Activated B cell treated with CpG ODN at 0.5 μM for 24 hours (primary cell): ENCODE measurements at regions not wholly inside any gene's neighbourhood (a gene's known extent, or its start where the extent isn't known, plus 50 kb on each side); places are given as distances from the start of the nearest gene placed in this dataset.

Experiments
- ATAC-seq: fragments of 200-7000 bp; cut with Tn5 transposase; one replicate; pipeline ENCODE4 v1.10.0; 2021; ENCODE audit warnings: low read depth, mild to moderate bottlenecking, moderate library complexity
- CTCF ChIA-PET: fragments of 350-600 bp; sonication (Branson Sonifier 250); formaldehyde crosslinking; loops from one replicate; lab custom pipeline; 2021; ENCODE audit warnings: antibody characterized with exemption; lab: Charles Lee
- POLR2A ChIA-PET: fragments of 350-600 bp; sonication (Branson Sonifier 250); formaldehyde crosslinking; loops from one replicate; lab custom pipeline; 2021; ENCODE audit warnings: antibody characterized with exemption; lab: Charles Lee
- DNase-seq: peaks from one replicate; pipeline ENCODE4 v3.0.0; 2022
- H3K27ac Mint-ChIP-seq: one replicate; pipeline ENCODE4 v1.8.0; 2020; ENCODE audit warnings: mixed read lengths
- H3K27me3 Mint-ChIP-seq: one replicate; pipeline ENCODE4 v1.8.0; 2021; ENCODE audit warnings: mixed read lengths
- H3K36me3 Mint-ChIP-seq: one replicate; pipeline ENCODE4 v1.8.0; 2021; ENCODE audit warnings: low read depth, mixed read lengths
- H3K4me1 Mint-ChIP-seq: one replicate; pipeline ENCODE4 v1.8.0; 2021; ENCODE audit warnings: mixed read lengths
- H3K4me3 Mint-ChIP-seq: one replicate; pipeline ENCODE4 v1.8.0; 2020; ENCODE audit warnings: mild to moderate bottlenecking, mixed read lengths
- H3K9me3 Mint-ChIP-seq: one replicate; pipeline ENCODE4 v1.8.0; 2020; ENCODE audit warnings: mixed read lengths
- CTCF ChIP-seq: fragments of 200-600 bp; IDR thresholded peaks from one replicate; pipeline ENCODE4 v1.8.0; 2022; ENCODE audit warnings: antibody characterized with exemption, mild to moderate bottlenecking
- intact Hi-C: fragments of 100-400 bp; cut with micrococcal nuclease; formaldehyde crosslinking; loops from one replicate; pipeline ENCODE4 v1.15.1; 2024

DNA sequence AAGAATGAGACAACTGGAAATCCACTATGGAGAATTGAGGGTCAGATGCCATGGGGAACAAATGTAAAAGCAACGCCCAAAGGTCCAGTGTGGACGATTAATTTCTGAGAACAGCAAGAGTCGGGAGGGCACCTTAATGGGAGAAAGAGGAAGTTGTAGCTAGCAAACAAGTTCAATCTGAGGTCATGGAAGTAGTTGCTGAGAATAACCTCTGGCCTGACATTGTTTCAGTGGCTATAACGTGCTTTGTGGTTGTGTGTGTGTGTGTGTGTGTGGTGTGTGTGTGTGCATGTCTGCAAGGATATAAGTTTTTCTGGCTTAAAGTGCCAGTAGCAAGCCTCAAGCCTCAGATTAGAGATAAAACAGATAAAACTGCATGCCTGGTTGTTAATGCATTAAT, 1630.1 kb upstream of the TENM4 start:
- CTCF ChIA-PET = no interaction called here
- Mint-ChIP-seq H3K36me3 (no peaks in the 10 kb centered on the region), H3K4me3 (no peak overlapping the region), H3K4me1 (no peaks in the 10 kb centered on the region), H3K27me3 (no peaks in the 10 kb centered on the region), H3K9me3 (no peaks in the 10 kb centered on the region), H3K27ac (no peak overlapping the region)
- POLR2A ChIA-PET = no interaction called here
- DNase-seq (no peak), ATAC-seq (no peak)
- no peak for TF ChIP-seq CTCF
- intact Hi-C loops = no loop called here

DNA sequence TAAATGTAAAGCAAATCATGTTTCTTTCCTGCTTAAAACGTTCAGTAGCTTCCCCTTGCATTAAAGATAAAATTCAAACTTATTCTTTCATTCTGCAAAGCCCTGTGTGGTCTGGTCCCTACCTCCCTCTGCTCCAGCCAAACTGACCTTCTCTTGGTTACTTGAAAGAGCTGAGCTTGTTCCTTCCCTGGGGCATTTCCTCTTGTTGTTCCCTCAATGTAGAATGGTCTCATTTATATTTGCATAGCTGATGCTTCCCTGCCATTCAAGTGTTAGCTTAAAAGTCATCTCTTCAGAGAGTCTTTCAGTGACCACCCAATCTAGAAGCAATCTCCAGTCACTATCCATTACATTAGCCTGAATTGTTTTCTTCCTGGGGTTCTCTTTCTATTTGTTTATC, 1618.5 kb upstream of the TENM4 start:
- CTCF ChIA-PET = no interaction called here
- no peaks in the 10 kb centered on the region for H3K4me1 Mint-ChIP-seq
- intact Hi-C loops = no loop called here
- H3K9me3 Mint-ChIP-seq = no peaks in the 10 kb centered on the region
- DNase-seq (no peak), ATAC-seq (no peak)
- H3K27me3 Mint-ChIP-seq = no peaks in the 10 kb centered on the region
- H3K4me3 Mint-ChIP-seq = no peak overlapping the region
- H3K36me3 Mint-ChIP-seq = no peaks in the 10 kb centered on the region
- no peak overlapping the region for H3K27ac Mint-ChIP-seq
- POLR2A ChIA-PET = no interaction called here
- no peak for TF ChIP-seq CTCF

DNA sequence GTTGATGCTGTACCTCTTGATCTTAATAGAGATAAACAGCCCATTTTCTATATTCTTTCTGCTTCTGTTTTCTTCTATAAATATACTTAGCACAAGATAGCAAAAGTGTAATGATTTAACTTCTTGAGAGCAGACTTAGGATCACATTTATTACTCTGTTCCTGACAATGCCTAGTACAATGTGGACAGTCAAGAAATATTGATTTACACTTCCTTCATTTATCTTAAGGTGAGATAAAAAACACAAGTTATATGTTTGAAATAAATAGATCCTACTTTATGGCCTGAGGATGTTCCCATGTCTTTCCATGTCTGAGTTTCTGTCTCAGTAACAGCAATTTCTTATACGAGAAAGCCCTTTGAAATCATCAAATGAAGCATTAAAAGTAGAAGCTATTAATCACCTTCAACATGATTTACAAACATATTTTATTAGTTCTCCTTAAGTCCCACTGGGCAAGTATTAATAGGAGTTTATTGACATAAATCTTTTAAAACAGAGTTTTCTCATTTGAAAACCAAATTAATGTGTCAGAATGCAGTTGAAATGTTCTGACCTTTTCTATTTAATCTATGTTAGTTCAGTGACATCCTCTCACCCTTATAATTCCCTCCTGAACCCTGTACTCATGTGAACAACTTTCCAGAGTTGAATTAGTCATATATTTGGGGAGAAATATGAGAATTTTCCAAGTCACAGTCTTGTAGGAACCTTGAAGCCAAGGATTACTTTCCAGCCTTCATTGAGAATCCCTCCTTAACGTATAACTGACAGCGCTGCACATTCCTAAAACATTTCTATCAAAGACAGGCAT, 1611.7 kb upstream of the TENM4 start:
- intact Hi-C loops = no loop called here
- no peaks in the 10 kb centered on the region for H3K36me3 Mint-ChIP-seq
- ChIA-PET POLR2A (no interaction called here), CTCF (no interaction called here)
- DNase-seq (no peak), ATAC-seq (no peak)
- H3K9me3 Mint-ChIP-seq = no peaks in the 10 kb centered on the region
- no peak overlapping the region for H3K27ac Mint-ChIP-seq
- H3K4me1 Mint-ChIP-seq = no peaks in the 10 kb centered on the region
- no peak overlapping the region for H3K4me3 Mint-ChIP-seq
- H3K27me3 Mint-ChIP-seq = no peaks in the 10 kb centered on the region
- TF ChIP-seq CTCF = no peak

DNA sequence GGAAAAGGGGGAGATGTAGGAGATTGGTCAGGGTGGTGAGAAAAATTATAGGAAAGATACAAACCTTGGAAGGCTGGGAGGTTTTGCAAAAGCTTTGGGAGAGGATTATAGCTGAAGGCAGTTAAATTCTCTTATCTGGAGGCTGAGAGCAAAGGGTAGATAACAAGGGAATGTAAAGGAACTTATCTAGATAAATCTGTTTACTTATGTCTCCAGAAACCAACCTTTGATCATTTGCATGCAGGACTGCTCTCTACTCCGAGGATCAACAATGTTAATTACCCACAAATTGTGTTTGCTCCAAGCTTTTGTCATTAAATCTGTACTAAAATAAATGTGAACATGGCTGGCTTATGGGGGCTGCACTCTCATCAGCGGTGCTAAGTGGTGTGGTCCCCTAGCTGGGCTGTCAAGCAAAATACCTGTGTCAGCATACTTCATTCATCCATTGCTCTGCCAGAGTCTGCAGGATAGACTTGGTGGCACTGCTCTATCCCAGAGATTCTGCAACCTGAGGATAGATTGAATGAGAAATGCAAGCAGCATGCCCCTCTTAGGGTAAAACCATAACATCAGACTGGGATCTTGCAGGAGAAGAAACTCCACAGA, 1599.2 kb upstream of the TENM4 start:
- Mint-ChIP-seq H3K27ac (no peak overlapping the region), H3K4me1 (no peaks in the 10 kb centered on the region), H3K9me3 (peaks cover 18% of the 10 kb centered on the region), H3K27me3 (no peaks in the 10 kb centered on the region), H3K36me3 (no peaks in the 10 kb centered on the region), H3K4me3 (no peak overlapping the region)
- no peak for DNase-seq
- TF ChIP-seq CTCF = no peak
- ChIA-PET CTCF (no interaction called here), POLR2A (no interaction called here)
- ATAC-seq = no peak
- intact Hi-C loops = no loop called here

GRCh38 chr11:81036168-81036870, 1595.5 kb upstream of the TENM4 start:
- ATAC-seq (no peak), DNase-seq (no peak)
- no peak for TF ChIP-seq CTCF
- Mint-ChIP-seq H3K27me3 (no peaks in the 10 kb centered on the region), H3K4me3 (no peak overlapping the region), H3K4me1 (no peaks in the 10 kb centered on the region), H3K27ac (no peak overlapping the region), H3K9me3 (peaks cover 18% of the 10 kb centered on the region), H3K36me3 (no peaks in the 10 kb centered on the region)
- intact Hi-C loops = no loop called here
- ChIA-PET POLR2A (no interaction called here), CTCF (no interaction called here)
